ENCODE measurements at regions not wholly inside any gene's neighbourhood (a gene's known extent, or its start where the extent isn't known, plus 50 kb on each side); places are given as distances from the start of the nearest gene placed in this dataset.
A peak's percentile ranks its signal among the peaks of the same experiment; 100 is the strongest.

DNA sequence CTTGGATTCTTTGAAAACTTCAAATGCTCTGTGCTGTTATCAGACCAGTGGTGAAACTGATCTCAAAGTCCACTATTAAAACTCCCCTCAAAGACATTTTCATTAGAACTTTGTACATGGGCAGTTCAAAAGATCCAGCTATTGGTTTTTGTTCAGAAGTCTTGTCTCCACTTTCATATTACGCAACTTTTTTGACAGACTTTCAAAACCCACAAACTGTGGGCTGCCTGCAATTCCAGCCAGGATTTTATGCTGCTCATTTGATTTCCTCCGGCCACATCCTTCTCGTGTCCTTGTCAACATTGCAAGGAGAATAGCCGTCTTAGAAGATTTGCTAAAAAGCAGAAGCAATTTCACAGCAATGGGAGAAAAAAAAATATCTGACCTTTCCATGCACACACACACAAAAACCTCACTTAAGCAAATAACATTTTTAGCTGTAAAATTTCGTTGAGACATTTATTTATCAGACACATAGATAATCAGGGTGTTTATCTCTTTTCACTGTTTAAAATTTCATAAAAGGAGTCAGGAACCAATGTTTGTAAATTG is 1990.5 kb downstream of the MAT2B start:
- no peak for DNase-seq
- 21% methylated on average over 3 of the region's 5 CpGs for WGBS (ENCODE audit: insufficient coverage)
- CTCF ChIA-PET = no interaction called here
- no peaks in the 10 kb centered on the region for H4K20me1 ChIP-seq (ENCODE audit: control insufficient read depth, insufficient read depth, low read length, poor library complexity, severe bottlenecking)
- no peak overlapping the region for H3K4me2 ChIP-seq (replicated peaks; ENCODE audit: low read depth, low read length, poor library complexity, severe bottlenecking)
- Mint-ChIP-seq H3K9me3 (ENCODE audit: insufficient read depth) (no peaks in the 10 kb centered on the region), H3K27me3 (no peaks in the 10 kb centered on the region), H3K4me1 (no peaks in the 10 kb centered on the region), H3K27ac (no peak overlapping the region), H3K4me3 (no peak overlapping the region)
- H3K4me3 ChIP-seq (ENCODE audit: control extremely low read depth in 1 of 5, extremely low read depth in 1 of 5, insufficient read depth in 1 of 5, low read depth in 2 of 5, low read length in 4 of 5) = no peak overlapping the region
- H3K4me1 ChIP-seq (ENCODE audit: control insufficient read depth in 2 of 2, insufficient read depth in 2 of 2, low read length in 2 of 2) = no peaks in the 10 kb centered on the region
- H3K9ac ChIP-seq (ENCODE audit: low read length) = no peak overlapping the region
- H3K27me3 ChIP-seq (replicated peaks in 1 of 4; ENCODE audit: control extremely low read depth in 1 of 4, control insufficient read depth in 3 of 4, insufficient read depth in 4 of 4, low read length in 3 of 4) = no peaks in the 10 kb centered on the region
- POLR2A ChIA-PET = no interaction called here
- no peaks in the 10 kb centered on the region for H3K36me3 ChIP-seq (replicated peaks in 1 of 2; ENCODE audit: control extremely low read depth in 1 of 2, control insufficient read depth in 1 of 2, extremely low read depth in 1 of 2, insufficient read depth in 2 of 2, low read length in 1 of 2)
- H2AFZ ChIP-seq (ENCODE audit: insufficient read depth, low read depth, low read length, poor library complexity, severe bottlenecking) = no peak overlapping the region
- H3K79me2 ChIP-seq (ENCODE audit: control insufficient read depth, insufficient read depth, low read length) = no peaks in the 10 kb centered on the region
- no peak for TF ChIP-seq EZH2 (IDR thresholded peaks at IDR 0.05; ENCODE audit: borderline replicate concordance, insufficient read depth, low read depth, low read length, poor library complexity, severe bottlenecking)
- TF ChIP-seq, protein P1, sequence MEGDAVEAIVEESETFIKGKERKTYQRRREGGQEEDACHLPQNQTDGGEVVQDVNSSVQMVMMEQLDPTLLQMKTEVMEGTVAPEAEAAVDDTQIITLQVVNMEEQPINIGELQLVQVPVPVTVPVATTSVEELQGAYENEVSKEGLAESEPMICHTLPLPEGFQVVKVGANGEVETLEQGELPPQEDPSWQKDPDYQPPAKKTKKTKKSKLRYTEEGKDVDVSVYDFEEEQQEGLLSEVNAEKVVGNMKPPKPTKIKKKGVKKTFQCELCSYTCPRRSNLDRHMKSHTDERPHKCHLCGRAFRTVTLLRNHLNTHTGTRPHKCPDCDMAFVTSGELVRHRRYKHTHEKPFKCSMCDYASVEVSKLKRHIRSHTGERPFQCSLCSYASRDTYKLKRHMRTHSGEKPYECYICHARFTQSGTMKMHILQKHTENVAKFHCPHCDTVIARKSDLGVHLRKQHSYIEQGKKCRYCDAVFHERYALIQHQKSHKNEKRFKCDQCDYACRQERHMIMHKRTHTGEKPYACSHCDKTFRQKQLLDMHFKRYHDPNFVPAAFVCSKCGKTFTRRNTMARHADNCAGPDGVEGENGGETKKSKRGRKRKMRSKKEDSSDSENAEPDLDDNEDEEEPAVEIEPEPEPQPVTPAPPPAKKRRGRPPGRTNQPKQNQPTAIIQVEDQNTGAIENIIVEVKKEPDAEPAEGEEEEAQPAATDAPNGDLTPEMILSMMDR (IDR thresholded peaks at IDR 0.05) = no peak
- no peak overlapping the region for H3K27ac ChIP-seq (ENCODE audit: low read length in 2 of 2)
- intact Hi-C loops (cut with micrococcal nuclease) = no loop called here
- no peaks in the 10 kb centered on the region for H3K9me3 ChIP-seq (ENCODE audit: control extremely low read depth in 1 of 3, control insufficient read depth in 2 of 3, insufficient read depth in 1 of 3, low read length in 2 of 3)
- no peak for ATAC-seq (ENCODE audit: low read depth)

DNA sequence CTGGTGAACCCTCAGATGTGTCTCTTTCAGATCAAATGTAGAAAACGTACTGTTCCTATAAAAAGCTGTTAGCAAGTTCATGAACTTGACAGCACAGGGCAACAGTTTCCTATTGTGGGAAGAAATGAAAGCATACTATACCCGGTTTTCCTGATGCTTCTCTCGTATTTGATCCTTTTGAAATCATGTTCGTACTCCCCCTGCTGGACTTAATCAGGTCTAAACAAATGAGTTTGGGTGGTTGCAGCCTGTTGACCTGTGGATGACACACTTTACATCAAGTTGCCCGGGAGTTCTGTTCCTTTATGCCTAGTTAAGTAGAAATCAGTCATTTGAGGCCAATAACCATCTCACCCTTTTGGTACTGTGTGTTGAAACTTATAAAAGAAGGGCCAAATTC is 1992.3 kb downstream of the MAT2B start:
- CTCF ChIA-PET = no interaction called here
- no peaks in the 10 kb centered on the region for H3K9me3 Mint-ChIP-seq (ENCODE audit: insufficient read depth)
- no peak overlapping the region for H3K4me3 ChIP-seq (ENCODE audit: control extremely low read depth in 1 of 5, extremely low read depth in 1 of 5, insufficient read depth in 1 of 5, low read depth in 2 of 5, low read length in 4 of 5)
- H3K9ac ChIP-seq (ENCODE audit: low read length) = no peak overlapping the region
- H2AFZ ChIP-seq (ENCODE audit: insufficient read depth, low read depth, low read length, poor library complexity, severe bottlenecking) = no peak overlapping the region
- intact Hi-C loops (cut with micrococcal nuclease) = no loop called here
- H3K27me3 Mint-ChIP-seq = no peaks in the 10 kb centered on the region
- POLR2A ChIA-PET = no interaction called here
- no peaks in the 10 kb centered on the region for H3K4me1 Mint-ChIP-seq
- no peak overlapping the region for H3K27ac Mint-ChIP-seq
- H3K9me3 ChIP-seq (ENCODE audit: control extremely low read depth in 1 of 3, control insufficient read depth in 2 of 3, insufficient read depth in 1 of 3, low read length in 2 of 3) = no peaks in the 10 kb centered on the region
- ATAC-seq (ENCODE audit: low read depth) (no peak), DNase-seq (peak; percentile 3)
- no peaks in the 10 kb centered on the region for H3K36me3 ChIP-seq (replicated peaks in 1 of 2; ENCODE audit: control extremely low read depth in 1 of 2, control insufficient read depth in 1 of 2, extremely low read depth in 1 of 2, insufficient read depth in 2 of 2, low read length in 1 of 2)
- 27% methylated on average over 4 of the region's 5 CpGs for WGBS (ENCODE audit: insufficient coverage)
- H3K27ac ChIP-seq (ENCODE audit: low read length in 2 of 2) = no peak overlapping the region
- H3K4me1 ChIP-seq (ENCODE audit: control insufficient read depth in 2 of 2, insufficient read depth in 2 of 2, low read length in 2 of 2) = no peaks in the 10 kb centered on the region
- TF ChIP-seq, protein P1 (IDR thresholded peaks at IDR 0.05) = no peak
- TF ChIP-seq EZH2 (IDR thresholded peaks at IDR 0.05; ENCODE audit: borderline replicate concordance, insufficient read depth, low read depth, low read length, poor library complexity, severe bottlenecking) = no peak
- no peak overlapping the region for H3K4me2 ChIP-seq (replicated peaks; ENCODE audit: low read depth, low read length, poor library complexity, severe bottlenecking)
- no peaks in the 10 kb centered on the region for H3K27me3 ChIP-seq (replicated peaks in 1 of 4; ENCODE audit: control extremely low read depth in 1 of 4, control insufficient read depth in 3 of 4, insufficient read depth in 4 of 4, low read length in 3 of 4)
- no peak overlapping the region for H3K4me3 Mint-ChIP-seq
- H3K79me2 ChIP-seq (ENCODE audit: control insufficient read depth, insufficient read depth, low read length) = no peaks in the 10 kb centered on the region
- no peaks in the 10 kb centered on the region for H4K20me1 ChIP-seq (ENCODE audit: control insufficient read depth, insufficient read depth, low read length, poor library complexity, severe bottlenecking)
